AG08395 (cell line): ENCODE measurements at regions not wholly inside any gene's neighbourhood (a gene's known extent, or its start where the extent isn't known, plus 50 kb on each side); places are given as distances from the start of the nearest gene placed in this dataset.
A peak's percentile ranks its signal among the peaks of the same experiment; 100 is the strongest.

Experiments used
- DNase-seq: peaks from one replicate; pipeline ENCODE4 v3.0.0; 2012; ENCODE audit warnings: mixed read lengths, low spot score

GRCh38 chr1:170864876-170865538, 70.3 kb upstream of the MROH9 start:
- no peak for DNase-seq

DNA sequence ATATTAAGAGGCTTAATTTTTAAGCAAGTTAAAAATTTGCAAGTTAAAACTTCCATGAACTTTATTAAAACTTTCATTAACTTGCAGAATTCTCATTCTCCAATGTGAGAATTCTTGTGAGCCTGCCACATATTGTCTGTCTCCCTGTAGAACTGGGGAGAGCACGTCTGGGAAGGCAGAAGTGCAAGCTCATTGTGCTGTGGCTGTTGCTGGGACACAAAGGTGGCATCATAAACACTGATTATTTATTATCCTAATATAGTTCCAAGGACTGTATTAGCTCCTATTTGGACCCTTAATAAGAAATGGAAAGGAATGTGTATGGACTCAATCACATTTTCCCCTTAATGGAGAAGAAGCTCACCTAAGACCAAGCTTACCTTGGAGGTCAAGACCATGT, 68.7 kb upstream of the MROH9 start:
- no peak for DNase-seq

DNA sequence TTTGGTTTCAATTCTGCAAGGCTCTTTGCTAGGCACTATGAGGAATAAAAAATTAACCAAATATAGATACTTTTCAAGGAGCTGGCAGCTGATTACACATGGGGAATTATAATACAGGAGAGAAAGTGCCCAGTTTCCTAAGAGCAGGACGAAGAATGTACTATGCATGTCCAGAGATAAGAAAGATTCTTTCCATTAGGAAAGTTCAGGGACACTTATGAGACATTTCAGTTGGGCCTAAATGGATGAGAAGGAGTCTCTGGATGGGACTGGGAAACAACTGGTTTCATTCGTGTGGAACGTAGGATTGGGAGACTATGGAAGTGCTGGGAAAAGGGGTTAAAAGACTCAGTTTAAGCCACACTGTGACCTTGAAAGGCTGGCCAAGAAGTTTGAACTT, 63.5 kb upstream of the MROH9 start:
- DNase-seq, result no peak

DNA sequence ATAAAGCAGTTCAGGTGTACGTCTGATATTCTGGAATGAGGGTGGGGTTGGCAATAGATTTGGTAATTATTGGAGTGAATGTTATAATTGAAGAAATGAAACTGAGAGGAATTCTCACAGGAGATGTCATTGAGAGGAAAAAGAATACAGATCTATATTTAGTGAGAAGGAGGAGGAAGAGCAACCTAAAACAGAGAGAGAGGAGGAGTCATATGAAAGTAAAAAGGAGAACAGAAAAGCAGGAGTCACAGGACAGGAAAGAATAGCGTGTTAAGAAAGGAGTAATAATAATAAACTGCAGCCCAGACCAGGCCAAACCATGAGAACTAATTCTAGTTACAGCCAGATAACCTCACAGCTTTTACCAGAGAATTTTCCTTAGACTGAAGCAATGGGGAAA, 62.7 kb upstream of the MROH9 start:
- DNase-seq, result no peak

DNA sequence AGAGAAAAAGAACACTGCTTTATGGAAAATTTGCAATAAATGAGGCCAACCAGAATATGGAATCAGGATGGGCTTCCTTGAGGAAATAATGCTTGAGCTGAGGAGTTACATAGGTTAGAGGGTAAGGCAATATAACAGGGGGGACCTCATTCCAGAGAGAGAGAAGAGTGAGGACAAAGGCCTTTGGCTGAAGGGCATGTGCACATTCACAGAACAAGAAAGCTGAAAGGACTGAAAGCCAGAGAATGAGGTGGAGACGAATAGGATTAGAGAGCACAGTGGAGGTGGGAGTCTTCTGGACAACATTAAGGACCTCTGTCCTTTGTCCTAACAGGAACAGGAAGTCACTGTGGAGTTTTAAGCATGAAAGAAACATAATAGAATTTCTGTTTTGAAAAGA, 60.7 kb upstream of the MROH9 start:
- DNase-seq, result no peak

GRCh38 chr1:170881268-170882265, 53.8 kb upstream of the MROH9 start:
- peak; percentile 27 for DNase-seq
